Right renal pelvis (tissue), 4 donors: ENCODE measurements at regions not wholly inside any gene's neighbourhood (a gene's known extent, or its start where the extent isn't known, plus 50 kb on each side); places are given as distances from the start of the nearest gene placed in this dataset.

Experiments used
- DNase-seq, 4 donors: peaks; one replicate each; pipeline ENCODE4 v3.0.0-alpha.2; 2013; ENCODE audit warnings: low read depth in 4 of 4, low spot score in 3 of 4, missing footprints in 1 of 4

DNA sequence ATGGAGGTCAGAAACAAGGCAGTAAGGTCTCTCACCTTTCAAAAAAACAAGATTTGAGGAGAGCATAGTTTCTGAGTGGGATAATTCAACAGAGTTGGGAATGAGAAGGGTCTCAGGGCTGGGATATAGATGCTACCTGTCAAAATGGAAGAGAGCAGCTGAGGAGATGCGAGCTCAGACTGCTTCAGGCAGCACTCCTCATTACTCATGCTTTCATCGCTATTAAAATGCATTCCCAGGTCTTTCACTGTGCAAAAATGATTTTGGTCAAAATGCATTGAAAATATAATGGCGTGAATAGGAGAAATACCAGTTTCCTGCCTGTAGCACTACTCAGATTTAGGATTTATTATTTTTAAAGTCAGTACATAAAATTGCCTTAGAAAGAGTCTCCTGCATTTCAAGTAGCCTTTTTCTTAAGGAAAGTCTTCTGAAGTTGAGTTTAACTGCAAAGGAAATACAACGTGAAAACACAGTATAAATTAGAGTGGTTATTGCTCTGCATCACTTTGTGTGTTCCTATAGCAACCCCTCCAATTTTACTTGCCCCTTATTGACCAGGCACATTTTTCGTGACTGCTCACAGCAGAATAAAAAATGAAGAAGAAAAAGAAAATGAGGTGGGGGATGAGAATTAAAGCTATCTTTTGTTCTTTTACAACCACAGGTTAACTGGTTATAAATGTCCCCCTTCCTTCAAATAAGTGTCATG, 724.8 kb upstream of the SEMA6A start:
- DNase-seq = no peak

DNA sequence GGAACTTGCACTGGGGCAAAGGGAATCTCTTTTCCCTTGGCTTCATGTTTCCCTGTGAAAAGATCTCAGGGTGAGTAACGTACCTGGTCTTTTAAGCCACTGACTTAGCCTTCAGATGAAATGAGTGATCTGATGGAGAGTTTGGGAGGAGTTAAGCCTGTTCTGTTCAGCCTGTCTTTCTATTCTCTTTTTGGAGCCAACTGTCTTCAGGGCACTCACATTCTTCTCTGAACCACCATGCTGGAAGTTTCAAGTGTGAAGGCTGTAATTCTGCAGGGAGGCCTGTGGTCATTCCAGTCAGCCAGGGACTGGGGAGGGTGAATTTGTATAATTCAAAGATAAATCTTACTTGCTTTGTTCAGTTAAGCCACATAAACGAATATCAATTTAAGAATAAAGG, 722.2 kb upstream of the SEMA6A start:
- no peak for DNase-seq

DNA sequence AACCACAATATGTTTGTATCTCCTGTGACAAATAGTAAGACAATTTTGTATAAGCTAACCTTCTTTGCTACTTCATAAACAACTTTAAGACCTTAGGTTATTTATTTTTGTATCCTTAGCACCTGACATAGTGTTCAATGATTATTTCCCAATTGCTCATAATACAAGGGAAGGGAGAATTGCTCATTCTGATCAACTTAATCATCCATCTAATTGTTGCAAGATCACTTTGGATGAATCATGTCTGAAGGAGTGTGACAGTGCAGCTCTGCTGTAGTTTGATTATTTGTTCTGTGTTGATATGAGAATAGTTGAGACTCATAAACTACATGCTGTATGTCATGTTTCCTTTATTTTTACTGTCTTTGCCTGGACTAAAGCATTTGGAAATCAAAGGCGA, 721.3 kb upstream of the SEMA6A start:
- DNase-seq = no peak

DNA sequence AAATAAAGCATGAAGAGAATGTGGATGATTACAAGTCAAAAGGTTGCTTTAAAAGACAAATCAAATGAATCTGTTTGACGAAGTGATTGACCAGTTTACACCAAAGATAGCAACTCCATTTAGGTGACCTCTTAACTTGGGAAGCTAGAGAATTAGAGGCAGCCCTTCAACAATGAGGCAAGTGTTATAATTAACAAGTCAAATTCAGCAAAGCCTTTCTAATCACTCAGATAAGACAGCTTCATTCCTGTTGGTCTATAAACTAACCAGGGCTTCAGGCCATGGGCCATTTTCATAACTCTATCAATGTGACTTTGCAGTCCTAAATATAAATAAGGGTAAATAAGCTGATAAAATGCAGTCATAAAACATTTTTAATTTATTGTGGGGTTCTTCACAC, 712.2 kb upstream of the SEMA6A start:
- no peak for DNase-seq

DNA sequence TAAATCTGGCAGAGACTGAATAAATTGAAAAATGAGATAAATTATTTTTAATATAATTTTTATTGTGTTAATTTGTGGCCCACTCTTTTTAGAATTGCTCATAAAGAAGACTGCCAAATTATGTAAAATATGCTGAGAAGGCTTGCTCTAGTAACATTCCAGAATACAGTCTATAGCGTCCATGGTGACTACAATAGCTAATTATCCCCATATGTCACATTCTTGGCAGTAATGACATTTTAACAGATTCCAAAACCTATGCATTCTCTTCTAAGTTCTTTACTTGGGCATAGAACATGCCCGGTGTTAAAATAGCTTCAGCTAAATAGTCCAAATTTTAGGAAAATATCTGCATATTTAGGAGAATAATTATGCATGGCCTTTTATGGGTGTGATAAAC, 697.0 kb upstream of the SEMA6A start:
- no peak for DNase-seq

DNA sequence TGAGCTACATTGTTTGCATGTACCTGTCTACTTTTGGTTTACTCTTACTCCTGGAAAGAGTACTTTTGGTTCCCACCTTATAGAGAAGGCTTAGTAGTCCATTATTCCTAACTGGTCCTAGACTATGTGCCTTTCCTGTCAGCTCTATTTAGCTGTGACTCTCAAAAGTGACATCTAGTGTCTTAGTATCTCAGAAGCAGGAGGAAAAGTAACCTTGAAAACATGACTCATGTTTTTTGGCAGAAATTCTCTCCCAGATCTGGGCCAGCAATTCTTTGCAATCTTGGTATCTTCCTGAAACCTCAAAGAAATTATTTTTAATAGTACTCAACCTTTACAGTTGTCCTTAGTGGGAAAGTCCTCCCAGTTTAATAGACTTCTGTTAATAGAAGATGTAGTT, 691.7 kb upstream of the SEMA6A start:
- DNase-seq = no peak

DNA sequence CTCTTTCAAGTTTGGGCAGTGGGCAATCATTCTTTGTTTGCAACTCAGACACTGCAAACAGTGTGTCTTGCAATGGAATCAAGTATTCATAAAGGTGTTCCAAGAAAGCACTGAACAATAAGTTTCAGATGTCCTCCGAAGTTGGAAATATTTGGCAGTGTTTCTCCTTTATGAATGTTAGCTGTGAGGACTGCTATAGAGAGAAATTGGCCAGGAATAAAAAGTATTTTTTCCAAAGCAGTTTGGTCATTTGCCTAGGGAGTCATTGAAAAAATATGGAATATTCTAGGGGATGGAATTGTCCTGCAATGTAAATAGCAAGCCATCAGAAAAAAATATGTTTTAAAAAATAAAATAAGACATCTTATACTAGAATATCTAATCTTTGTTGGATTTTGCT, 688.6 kb upstream of the SEMA6A start:
- no peak for DNase-seq

DNA sequence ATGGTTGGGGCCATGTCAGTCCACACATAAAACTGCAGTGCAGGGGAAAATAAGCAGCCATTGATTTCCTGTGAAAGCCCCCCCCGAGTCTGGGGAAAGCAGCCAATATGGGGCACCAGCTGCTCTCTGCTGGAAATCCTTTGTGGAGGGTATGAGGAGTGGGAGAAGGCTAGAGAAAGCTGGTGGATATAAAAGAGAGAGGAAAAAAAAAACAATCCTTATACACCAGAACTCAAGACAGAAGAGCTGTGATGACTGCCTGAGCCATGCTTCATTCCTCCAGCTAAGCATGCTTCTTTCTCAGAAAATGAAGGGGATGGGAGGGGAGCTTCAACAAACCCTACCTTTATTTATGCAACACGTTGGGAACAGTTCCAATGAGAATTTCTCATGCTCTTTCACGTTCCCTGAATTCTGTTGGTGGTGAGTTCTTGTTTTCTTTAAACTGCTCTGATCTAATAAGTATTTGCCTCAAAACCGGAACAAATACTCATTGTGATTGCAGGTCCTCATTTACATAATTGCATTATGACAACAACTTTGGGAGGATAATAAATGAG, 688.0 kb upstream of the SEMA6A start:
- DNase-seq = no peak

DNA sequence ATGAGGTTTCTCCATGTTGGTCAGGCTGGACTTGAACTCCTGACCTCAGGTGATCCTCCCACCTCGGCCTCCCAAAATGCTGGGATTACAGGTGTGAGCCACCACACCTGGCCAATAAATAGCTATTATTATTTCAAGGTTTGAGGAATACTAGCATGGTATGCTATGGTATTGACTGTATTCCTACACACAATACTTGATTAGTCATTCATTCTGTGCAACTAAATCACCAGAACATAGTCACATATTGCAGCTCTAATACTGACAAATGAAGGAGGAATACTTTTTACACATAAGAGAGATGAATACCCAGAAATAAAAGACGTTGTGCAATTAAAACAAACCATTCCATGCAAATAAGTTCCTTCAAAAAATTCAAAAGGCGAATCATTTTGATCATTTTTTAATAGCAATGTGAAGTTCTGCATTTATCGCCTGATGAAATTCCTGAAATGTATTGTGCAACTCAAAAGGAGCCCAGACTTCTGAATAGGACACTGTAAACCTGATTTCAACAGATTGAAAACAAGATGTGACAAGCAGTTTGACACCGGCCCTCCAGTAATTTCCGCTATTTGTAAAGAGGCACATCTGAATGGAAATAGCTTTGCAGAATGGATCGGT, 687.4 kb upstream of the SEMA6A start:
- DNase-seq = no peak

DNA sequence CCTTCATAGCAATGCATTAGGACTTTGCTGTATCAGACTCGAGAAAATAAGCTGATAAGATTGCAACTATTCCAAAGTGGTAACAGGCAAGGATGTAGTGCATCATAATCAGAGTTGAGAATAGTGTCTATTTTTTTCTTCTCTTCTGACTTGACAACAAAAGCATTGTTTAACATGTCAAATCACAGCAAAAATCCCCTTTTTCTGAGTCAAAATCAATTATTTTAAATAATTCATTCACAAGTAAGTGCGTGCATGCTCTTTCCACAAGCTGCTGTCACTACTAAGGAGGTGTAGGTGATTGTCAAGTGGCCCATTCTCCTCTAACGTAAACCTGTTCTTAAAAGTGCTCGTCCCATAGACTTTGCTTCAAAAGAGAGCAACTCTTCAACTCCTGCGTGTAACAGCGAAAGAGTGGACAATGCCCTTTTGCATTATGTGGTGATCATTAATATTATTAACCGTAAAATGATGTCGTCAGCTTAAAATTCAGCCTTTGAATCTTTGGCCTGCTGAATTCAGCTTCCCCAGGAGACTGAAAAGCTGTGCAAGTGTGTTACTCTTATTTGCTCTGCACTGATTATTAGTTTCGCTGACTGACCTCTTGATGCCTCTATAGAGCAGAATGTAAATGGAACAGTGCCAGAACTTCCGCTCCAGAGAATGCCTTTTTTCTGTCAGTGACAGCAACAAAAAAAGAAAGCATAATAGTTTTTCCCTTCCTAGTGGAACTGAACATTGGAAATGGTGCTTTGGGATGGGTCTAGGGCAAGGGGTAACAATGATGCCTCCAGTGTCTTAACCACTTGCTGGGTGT, 680.8 kb upstream of the SEMA6A start:
- DNase-seq = no peak

DNA sequence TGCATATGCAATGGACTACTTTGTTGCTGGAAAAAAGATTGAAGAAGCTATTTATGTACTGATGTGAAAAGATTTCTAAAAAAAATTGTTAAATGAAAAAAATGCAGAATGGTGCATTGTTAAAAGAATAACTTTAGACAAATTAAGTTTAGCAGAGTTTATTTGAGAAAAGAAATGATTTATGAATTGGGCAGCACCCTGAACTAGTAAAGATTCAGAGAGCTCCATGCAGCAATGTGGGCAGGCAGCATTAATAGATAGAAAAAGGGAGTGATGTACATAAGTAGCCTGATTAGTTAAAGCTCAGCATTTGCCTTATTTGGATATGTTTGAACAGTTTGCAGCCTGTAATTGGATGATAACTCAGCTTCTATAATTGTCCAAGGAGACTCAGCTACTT, 677.9 kb upstream of the SEMA6A start:
- no peak for DNase-seq

DNA sequence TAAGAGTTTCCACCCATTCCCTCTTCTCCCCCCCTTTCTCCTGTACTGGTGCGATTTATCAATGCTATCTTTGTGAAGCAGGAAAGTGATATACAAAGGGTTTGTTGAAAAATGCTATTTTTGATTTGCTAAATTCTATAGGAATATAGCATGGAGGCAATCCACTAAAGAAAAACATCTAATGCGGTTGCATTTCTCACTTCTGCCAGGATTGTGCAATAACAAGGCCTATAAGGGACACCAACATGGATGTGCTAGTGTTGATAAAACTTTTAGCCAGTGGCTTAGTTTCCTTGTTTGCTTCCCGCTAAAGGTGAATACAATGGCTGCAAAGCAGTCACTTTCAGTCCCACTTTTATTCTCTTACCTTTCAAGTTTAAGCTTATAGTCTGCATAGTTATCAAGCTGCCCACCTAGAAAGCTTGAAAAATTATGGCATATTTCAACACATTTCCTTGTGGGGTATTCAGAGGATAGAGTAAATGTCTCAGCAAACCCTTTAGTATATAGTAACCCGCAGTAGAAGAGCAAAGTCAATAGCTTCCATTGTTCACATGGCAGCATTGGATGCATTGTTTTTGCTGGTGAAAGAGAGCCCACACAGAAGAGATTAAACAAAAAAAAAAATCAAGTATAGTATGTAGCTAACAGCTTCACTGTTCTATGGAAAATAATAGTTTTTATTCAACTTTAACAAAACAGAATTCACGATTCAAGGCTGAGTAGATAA, 674.6 kb upstream of the SEMA6A start:
- DNase-seq = no peak

DNA sequence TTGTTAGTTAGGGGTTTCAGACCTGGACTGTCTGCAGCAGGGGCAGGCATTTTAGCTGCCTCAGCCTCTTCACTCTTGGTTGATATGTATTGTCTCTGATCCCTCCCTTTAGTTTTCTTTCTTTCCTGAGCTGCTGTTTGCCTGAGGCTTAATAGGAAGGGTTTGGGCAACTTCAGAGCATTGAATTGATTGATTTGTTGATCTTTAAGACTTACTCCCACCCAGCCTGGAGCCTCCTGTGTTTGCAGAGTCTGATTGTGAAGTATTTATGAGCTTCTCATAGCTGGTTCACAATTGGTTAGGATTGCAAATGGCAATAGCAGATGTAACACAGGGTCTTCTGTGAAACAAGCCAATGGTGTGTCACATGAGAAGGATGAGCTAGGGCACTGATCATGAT, 671.8 kb upstream of the SEMA6A start:
- no peak for DNase-seq

DNA sequence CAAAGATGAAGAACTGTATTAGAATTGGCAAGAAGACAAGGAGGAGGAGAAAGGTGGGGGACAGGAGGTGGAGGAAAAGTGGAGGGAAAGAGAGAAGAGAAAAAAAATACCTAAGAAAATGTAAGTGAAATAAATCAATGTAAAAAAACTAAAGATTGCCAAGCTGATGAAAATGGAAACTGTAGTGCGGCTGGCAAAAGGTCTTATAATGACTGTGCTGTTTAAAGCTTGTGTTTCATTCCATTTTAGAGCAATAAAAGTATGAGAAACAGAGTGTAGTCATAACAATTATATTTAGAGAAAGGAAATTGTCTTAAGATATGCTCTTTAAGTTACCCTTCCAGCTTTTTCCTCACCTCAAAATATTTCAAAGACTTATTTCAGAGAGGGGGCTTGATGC, 670.5 kb upstream of the SEMA6A start:
- DNase-seq = no peak

DNA sequence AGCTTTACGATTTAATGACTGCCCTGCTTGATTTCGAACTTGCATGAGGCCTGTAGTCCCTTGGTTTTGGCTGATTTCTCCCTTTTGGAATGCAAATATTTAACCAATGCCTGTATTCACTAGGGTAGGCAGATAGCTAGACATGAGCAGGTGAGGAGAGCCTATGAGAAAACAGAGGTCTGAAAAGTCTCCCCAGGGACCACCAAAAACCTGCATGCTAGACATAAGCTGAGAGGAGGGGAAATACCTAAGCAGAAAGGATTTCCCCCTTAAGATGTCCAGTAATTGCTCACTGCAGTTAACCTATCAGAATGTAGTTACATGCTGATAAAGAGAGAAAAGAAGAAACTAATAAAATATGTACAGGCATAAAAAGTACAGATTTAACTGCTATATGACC, 667.4 kb upstream of the SEMA6A start:
- no peak for DNase-seq

DNA sequence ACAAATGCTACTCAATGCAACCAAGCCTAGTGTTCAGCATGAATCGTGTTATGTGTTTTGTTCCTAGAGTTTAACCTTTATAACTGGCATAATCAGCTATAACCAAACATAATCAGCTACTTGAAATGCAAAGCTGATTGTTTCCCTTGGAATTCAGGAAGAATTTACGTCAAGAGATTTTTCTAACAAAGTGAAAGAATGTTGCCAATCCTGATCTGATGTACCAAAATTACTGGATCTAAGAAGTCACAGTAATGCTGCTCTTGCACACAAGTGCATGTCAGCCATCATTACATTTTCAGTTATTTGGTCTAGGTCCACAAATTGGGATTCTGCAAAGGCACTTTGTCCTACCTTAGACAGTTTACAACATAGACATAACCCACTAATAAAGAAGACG, 662.3 kb upstream of the SEMA6A start:
- no peak for DNase-seq

DNA sequence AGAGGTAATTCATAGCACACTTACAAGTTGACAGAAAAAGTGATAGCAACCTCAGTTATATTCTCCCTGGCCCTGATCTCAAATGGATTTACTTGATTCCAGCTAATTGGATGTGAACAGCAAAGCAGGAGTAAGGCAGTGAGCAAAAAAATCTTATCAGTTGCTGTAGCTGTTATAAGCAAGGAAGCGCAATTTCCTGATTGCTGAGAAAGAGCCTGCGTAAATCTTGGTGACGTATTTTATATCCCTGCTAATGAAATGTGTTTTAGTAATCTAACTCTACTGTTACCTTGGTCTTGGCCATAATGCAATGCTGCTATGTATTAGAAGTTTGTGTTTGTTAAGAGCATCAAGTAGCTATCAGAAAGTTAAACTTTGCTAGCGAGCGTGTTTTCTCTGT, 661.2 kb upstream of the SEMA6A start:
- no peak for DNase-seq

DNA sequence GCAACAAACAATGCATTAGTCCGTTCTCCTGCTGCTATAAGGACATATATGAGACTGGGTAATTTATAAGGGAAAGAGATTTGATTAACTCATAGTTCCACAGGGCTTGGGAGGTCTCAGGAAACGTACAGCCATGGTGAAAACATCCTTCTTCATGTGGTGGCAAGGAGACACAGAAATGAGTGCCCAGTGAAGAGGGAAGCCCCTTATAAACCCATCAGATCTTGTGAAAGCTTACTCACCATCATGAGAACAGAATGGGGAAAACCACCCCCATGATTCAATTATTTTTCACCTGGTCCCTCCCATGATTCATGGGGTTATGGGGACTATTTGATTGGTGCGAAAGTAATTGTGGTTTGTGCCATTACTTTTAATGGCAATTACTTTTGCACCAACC, 655.8 kb upstream of the SEMA6A start:
- no peak for DNase-seq

DNA sequence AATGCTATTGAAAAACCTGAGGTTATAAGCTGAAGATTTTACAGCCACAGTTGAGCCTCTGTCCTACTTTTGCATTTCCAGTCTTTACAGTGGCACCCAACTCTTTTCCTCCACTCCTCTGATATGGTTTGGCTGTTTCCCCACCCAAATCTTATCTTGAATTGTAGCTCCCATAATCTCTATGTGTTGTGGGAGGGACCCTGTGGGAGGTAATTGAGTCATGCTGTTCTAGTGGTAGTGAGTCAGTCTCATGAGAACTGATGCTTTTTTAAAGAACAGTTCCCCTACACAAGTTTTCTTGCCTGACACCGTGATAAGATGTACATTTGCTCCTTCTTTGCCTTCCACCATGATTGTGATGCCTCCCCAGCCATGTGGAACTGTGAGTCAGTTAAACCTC, 646.1 kb upstream of the SEMA6A start:
- no peak for DNase-seq

DNA sequence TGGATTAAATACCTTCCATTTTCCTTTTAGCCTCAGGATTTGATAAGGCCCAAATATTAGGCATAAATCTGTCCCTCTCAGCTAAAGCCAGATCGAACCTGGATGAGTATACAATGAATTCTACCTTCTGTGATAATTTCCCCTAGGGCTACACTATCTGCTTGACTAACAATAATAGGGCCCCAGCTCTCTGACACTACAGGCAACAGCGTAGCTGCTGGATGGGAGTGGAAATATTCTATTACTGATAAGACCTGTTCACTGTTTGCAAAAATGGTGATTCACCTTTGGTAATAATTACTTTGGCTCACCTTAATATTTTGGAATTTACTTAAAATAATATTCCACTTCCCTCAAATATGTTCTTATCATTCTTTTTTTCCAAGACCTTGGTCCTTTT, 644.2 kb upstream of the SEMA6A start:
- DNase-seq = no peak

DNA sequence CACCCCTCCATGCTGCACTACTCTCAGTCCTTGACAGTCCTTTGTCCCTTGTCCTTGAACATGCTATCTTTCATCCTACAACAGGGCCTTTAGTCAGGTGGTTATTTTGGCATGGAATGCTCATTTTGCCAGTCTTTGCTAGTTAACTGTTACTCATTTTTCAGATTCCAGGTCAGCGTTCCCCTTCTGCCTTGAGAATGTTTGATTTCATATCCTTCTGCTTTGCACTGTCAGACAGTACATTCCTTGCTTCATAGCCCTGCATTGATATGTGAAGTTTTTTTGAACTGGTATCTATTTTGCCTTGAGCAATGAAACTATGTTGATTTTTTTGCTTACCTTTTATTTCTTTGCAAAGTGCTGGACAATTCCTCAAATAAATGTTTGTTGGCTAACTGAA, 638.2 kb upstream of the SEMA6A start:
- DNase-seq = no peak
